ENCODE measurements at regions not wholly inside any gene's neighbourhood (a gene's known extent, or its start where the extent isn't known, plus 50 kb on each side); places are given as distances from the start of the nearest gene placed in this dataset.

- DNase-seq (ENCODE audit: low read depth in 3 of 3): no peak
Observed at GRCh38 chr11:111148121-111148520, 97.4 kb upstream of the POU2AF2 start.

- DNase-seq (ENCODE audit: low read depth in 3 of 3): no peak
Observed at GRCh38 chr11:111137846-111138245, 107.7 kb upstream of the POU2AF2 start.

GRCh38 chr11:111135778-111136570 lies 109.6 kb upstream of the POU2AF2 start:
- DNase-seq (ENCODE audit: low read depth in 3 of 3): no peak

GRCh38 chr11:111135101-111135500 lies 110.4 kb upstream of the POU2AF2 start:
- DNase-seq (ENCODE audit: low read depth in 3 of 3): no peak

- DNase-seq (ENCODE audit: low read depth in 3 of 3): no peak
Observed at GRCh38 chr11:111128076-111128870, 117.3 kb upstream of the POU2AF2 start.

- DNase-seq (ENCODE audit: low read depth in 3 of 3): no peak
Observed at GRCh38 chr11:111124724-111125123, 120.8 kb upstream of the POU2AF2 start.

- DNase-seq (ENCODE audit: low read depth in 3 of 3): no peak
Observed at GRCh38 chr11:111123463-111124398, 121.8 kb upstream of the POU2AF2 start.

- DNase-seq (ENCODE audit: low read depth in 3 of 3): no peak
Observed at GRCh38 chr11:111120696-111121302, 124.7 kb upstream of the POU2AF2 start.

- DNase-seq (ENCODE audit: low read depth in 3 of 3): no peak
Observed at GRCh38 chr11:111120161-111120560, 125.4 kb upstream of the POU2AF2 start.

GRCh38 chr11:111119751-111120150 lies 125.8 kb upstream of the POU2AF2 start:
- no peak for DNase-seq (ENCODE audit: low read depth in 3 of 3)

- DNase-seq (ENCODE audit: low read depth in 3 of 3): no peak
Observed at GRCh38 chr11:111115890-111116289, 129.6 kb upstream of the POU2AF2 start.

GRCh38 chr11:111114091-111114490 lies 131.4 kb upstream of the POU2AF2 start:
- no peak for DNase-seq (ENCODE audit: low read depth in 3 of 3)

- DNase-seq (ENCODE audit: low read depth in 3 of 3): no peak
Observed at GRCh38 chr11:111112614-111113013, 132.9 kb upstream of the POU2AF2 start.

GRCh38 chr11:111107501-111107900 lies 138.0 kb upstream of the POU2AF2 start:
- no peak for DNase-seq (ENCODE audit: low read depth in 3 of 3)

GRCh38 chr11:111106641-111107040 lies 138.9 kb upstream of the POU2AF2 start:
- DNase-seq (ENCODE audit: low read depth in 3 of 3): no peak

GRCh38 chr11:111105566-111105965 lies 140.0 kb upstream of the POU2AF2 start:
- DNase-seq (ENCODE audit: low read depth in 3 of 3): no peak

GRCh38 chr11:111104185-111104584 lies 141.3 kb upstream of the POU2AF2 start:
- DNase-seq (ENCODE audit: low read depth in 3 of 3): no peak

- DNase-seq (ENCODE audit: low read depth in 3 of 3): no peak
Observed at GRCh38 chr11:111101881-111102280, 143.6 kb upstream of the POU2AF2 start.

- DNase-seq (ENCODE audit: low read depth in 3 of 3): no peak
Observed at GRCh38 chr11:111099028-111099713, 146.4 kb upstream of the POU2AF2 start.

- DNase-seq (ENCODE audit: low read depth in 3 of 3): no peak
Observed at GRCh38 chr11:111098091-111098490, 147.4 kb upstream of the POU2AF2 start.

GRCh38 chr11:111097191-111097590 lies 148.3 kb upstream of the POU2AF2 start:
- DNase-seq (ENCODE audit: low read depth in 3 of 3): no peak
